ENCODE measurements at regions not wholly inside any gene's neighbourhood (a gene's known extent, or its start where the extent isn't known, plus 50 kb on each side); places are given as distances from the start of the nearest gene placed in this dataset.

GRCh38 chrX:6793000-6793399, 258.1 kb upstream of the VCX3A start:
- no peak for DNase-seq
- 92 to 95% (median 95%) methylated on average over 5 of the region's 5 CpGs for WGBS, 5 donors
- TF ChIP-seq POLR2AphosphoS5 (IDR thresholded peaks at IDR 0.05), result no peak
- no peak for TF ChIP-seq CTCF (IDR thresholded peaks at IDR 0.05 in 8 of 11, conservative IDR thresholded peaks at IDR 0.05 in 3 of 11)
- no peak for TF ChIP-seq POLR2A (IDR thresholded peaks at IDR 0.05)
- Histone ChIP-seq H3K9me3 (peaks cover 0 to under 1% (median 0%) of the 10 kb centered on the region in 8 donors), H3K27ac (no peak overlapping the region), H3K4me3 (no peak overlapping the region), H3K27me3 (replicated peaks in 1 of 7) (no peaks in the 10 kb centered on the region), H3K4me1 (no peaks in the 10 kb centered on the region), H3K36me3 (no peaks in the 10 kb centered on the region)
- intact Hi-C loops (cut with DNase I; ENCODE audit: low total_unique reads), result no loop called here

GRCh38 chrX:6783912-6784311, 249.0 kb upstream of the VCX3A start:
- no peaks in the 10 kb centered on the region for H3K27me3 ChIP-seq (replicated peaks in 1 of 7)
- H3K9me3 ChIP-seq, result no peaks in the 10 kb centered on the region
- 83 to 88% (median 84%) methylated on average over 3 of the region's 3 CpGs for WGBS, 5 donors
- no peaks in the 10 kb centered on the region for H3K36me3 ChIP-seq
- no peak for DNase-seq
- H3K4me1 ChIP-seq, result no peaks in the 10 kb centered on the region
- H3K27ac ChIP-seq, result no peak overlapping the region
- intact Hi-C loops (cut with DNase I; ENCODE audit: low total_unique reads), result no loop called here
- no peak for TF ChIP-seq POLR2A (IDR thresholded peaks at IDR 0.05)
- no peak for TF ChIP-seq CTCF (IDR thresholded peaks at IDR 0.05 in 8 of 11, conservative IDR thresholded peaks at IDR 0.05 in 3 of 11)
- TF ChIP-seq POLR2AphosphoS5 (IDR thresholded peaks at IDR 0.05), result no peak
- no peak overlapping the region for H3K4me3 ChIP-seq

- no peaks in the 10 kb centered on the region for H3K9me3 ChIP-seq
- no peak for DNase-seq
- no peak overlapping the region for H3K27ac ChIP-seq
- H3K4me3 ChIP-seq, result no peak overlapping the region
- TF ChIP-seq POLR2A (IDR thresholded peaks at IDR 0.05), result no peak
- TF ChIP-seq CTCF (IDR thresholded peaks at IDR 0.05 in 8 of 11, conservative IDR thresholded peaks at IDR 0.05 in 3 of 11), result no peak
- no peak for TF ChIP-seq POLR2AphosphoS5 (IDR thresholded peaks at IDR 0.05)
- 87 to 90% (median 88%) methylated on average over 5 of the region's 5 CpGs for WGBS, 5 donors
- intact Hi-C loops (cut with DNase I; ENCODE audit: low total_unique reads), result no loop called here
- H3K27me3 ChIP-seq (replicated peaks in 1 of 7), result no peaks in the 10 kb centered on the region
- no peaks in the 10 kb centered on the region for H3K4me1 ChIP-seq
- H3K36me3 ChIP-seq, result no peaks in the 10 kb centered on the region
These were observed 247.9 kb upstream of the VCX3A start for GRCh38 chrX:6782831-6783230.

- TF ChIP-seq CTCF (IDR thresholded peaks at IDR 0.05 in 8 of 11, conservative IDR thresholded peaks at IDR 0.05 in 3 of 11) (no peak), POLR2A (IDR thresholded peaks at IDR 0.05) (no peak), POLR2AphosphoS5 (IDR thresholded peaks at IDR 0.05) (no peak)
- intact Hi-C loops (cut with DNase I; ENCODE audit: low total_unique reads), result no loop called here
- H3K36me3 ChIP-seq, result no peaks in the 10 kb centered on the region
- H3K4me1 ChIP-seq, result no peaks in the 10 kb centered on the region
- H3K9me3 ChIP-seq, result no peaks in the 10 kb centered on the region
- 45 to 61% (median 55%) methylated on average over 22 of the region's 22 CpGs for WGBS, 5 donors
- no peak for DNase-seq
- H3K4me3 ChIP-seq, result no peak overlapping the region
- no peaks in the 10 kb centered on the region for H3K27me3 ChIP-seq (replicated peaks in 1 of 7)
- H3K27ac ChIP-seq, result no peak overlapping the region
These were observed 243.9 kb upstream of the VCX3A start for GRCh38 chrX:6778544-6779503.
